ENCODE measurements at regions not wholly inside any gene's neighbourhood (a gene's known extent, or its start where the extent isn't known, plus 50 kb on each side); places are given as distances from the start of the nearest gene placed in this dataset.

GRCh38 chr5:58264276-58264675 is 195.6 kb downstream of the PLK2 start:
- DNase-seq (ENCODE audit: low read depth, low spot score), result no peak
- Histone ChIP-seq H3K27me3 (ENCODE audit: control insufficient read depth, insufficient read depth, low read length) (no peaks in the 10 kb centered on the region), H3K4me3 (ENCODE audit: low read depth, low read length) (no peak overlapping the region), H3K9me3 (ENCODE audit: control insufficient read depth, insufficient read depth, low read length) (no peaks in the 10 kb centered on the region), H3K27ac (ENCODE audit: low read depth, low read length) (no peak overlapping the region)
- TF ChIP-seq, protein P1, sequence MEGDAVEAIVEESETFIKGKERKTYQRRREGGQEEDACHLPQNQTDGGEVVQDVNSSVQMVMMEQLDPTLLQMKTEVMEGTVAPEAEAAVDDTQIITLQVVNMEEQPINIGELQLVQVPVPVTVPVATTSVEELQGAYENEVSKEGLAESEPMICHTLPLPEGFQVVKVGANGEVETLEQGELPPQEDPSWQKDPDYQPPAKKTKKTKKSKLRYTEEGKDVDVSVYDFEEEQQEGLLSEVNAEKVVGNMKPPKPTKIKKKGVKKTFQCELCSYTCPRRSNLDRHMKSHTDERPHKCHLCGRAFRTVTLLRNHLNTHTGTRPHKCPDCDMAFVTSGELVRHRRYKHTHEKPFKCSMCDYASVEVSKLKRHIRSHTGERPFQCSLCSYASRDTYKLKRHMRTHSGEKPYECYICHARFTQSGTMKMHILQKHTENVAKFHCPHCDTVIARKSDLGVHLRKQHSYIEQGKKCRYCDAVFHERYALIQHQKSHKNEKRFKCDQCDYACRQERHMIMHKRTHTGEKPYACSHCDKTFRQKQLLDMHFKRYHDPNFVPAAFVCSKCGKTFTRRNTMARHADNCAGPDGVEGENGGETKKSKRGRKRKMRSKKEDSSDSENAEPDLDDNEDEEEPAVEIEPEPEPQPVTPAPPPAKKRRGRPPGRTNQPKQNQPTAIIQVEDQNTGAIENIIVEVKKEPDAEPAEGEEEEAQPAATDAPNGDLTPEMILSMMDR (IDR thresholded peaks at IDR 0.05; ENCODE audit: low read depth, low read length), result 0 out of 2 replicates have a peak, but pooled peaks have one; percentile 4
- POLR2A ChIA-PET, result no interaction called here
- CTCF ChIA-PET, result no interaction called here

GRCh38 chr5:58263296-58263695 is 196.6 kb downstream of the PLK2 start:
- CTCF ChIA-PET, result no interaction called here
- TF ChIP-seq, protein P1 (IDR thresholded peaks at IDR 0.05; ENCODE audit: low read depth, low read length), result no peak
- DNase-seq (ENCODE audit: low read depth, low spot score), result no peak
- Histone ChIP-seq H3K4me3 (ENCODE audit: low read depth, low read length) (no peak overlapping the region), H3K27ac (ENCODE audit: low read depth, low read length) (no peak overlapping the region), H3K9me3 (ENCODE audit: control insufficient read depth, insufficient read depth, low read length) (no peaks in the 10 kb centered on the region), H3K27me3 (ENCODE audit: control insufficient read depth, insufficient read depth, low read length) (no peaks in the 10 kb centered on the region)
- POLR2A ChIA-PET, result no interaction called here

DNA sequence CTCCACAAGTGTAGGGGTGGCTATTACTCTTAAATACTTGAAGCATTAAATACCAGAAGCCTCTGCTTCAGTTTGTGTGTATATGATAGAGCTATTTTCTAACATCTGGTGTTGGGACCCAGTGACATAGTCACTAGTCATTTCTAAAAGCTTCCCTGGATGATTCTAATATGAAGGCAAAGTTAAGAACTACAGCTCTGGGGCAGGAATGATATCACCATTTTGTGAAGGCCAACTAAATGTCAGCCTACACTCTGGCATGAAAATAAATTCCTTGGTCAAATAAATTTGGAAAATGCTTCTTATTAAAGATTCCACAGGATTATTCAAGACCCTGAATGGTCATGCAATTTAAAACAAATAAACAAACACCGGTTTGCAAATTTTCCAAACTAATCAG is 197.7 kb downstream of the PLK2 start:
- ChIA-PET POLR2A (no interaction called here), CTCF (interaction anchor here (1.0 kb wide), 1 partner anchor 199 kb away, joined by 3 read pairs; no protein-coding TSS in a partner anchor)
- Histone ChIP-seq H3K4me3 (ENCODE audit: low read depth, low read length) (no peak overlapping the region), H3K9me3 (ENCODE audit: control insufficient read depth, insufficient read depth, low read length) (no peaks in the 10 kb centered on the region), H3K27ac (ENCODE audit: low read depth, low read length) (no peak overlapping the region), H3K27me3 (ENCODE audit: control insufficient read depth, insufficient read depth, low read length) (no peaks in the 10 kb centered on the region)
- TF ChIP-seq, protein P1 (IDR thresholded peaks at IDR 0.05; ENCODE audit: low read depth, low read length), result no peak
- DNase-seq (ENCODE audit: low read depth, low spot score), result no peak

DNA sequence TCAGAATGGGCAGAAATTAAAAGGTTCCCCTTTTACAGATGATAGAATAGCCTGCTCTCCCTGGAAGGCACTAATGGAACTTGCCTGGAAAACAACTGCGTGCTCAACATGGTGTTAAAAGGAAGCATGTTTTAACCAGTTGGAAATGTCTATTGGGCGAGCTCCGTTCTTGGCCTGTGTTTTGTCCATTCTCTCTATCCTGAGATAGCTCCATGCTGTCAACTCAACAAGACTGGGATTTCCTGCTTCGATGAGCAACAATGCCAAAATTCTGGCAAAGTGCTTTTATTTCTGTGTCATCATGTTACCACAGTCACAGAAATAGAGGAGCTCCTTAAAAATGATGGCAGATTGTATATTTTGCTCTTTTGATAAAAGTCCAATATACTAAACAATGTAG is 198.3 kb downstream of the PLK2 start:
- Histone ChIP-seq H3K9me3 (ENCODE audit: control insufficient read depth, insufficient read depth, low read length) (no peaks in the 10 kb centered on the region), H3K27me3 (ENCODE audit: control insufficient read depth, insufficient read depth, low read length) (no peaks in the 10 kb centered on the region), H3K4me3 (ENCODE audit: low read depth, low read length) (no peak overlapping the region), H3K27ac (ENCODE audit: low read depth, low read length) (no peak overlapping the region)
- TF ChIP-seq, protein P1 (IDR thresholded peaks at IDR 0.05; ENCODE audit: low read depth, low read length), result no peak
- no peak for DNase-seq (ENCODE audit: low read depth, low spot score)
- CTCF ChIA-PET, result interaction anchor here (1.0 kb wide), 1 partner anchor 200 kb away, joined by 3 read pairs; no protein-coding TSS in a partner anchor
- POLR2A ChIA-PET, result interaction anchor here (0.7 kb wide), 1 partner anchor 18 kb away, joined by 3 read pairs; no protein-coding TSS in a partner anchor

DNA sequence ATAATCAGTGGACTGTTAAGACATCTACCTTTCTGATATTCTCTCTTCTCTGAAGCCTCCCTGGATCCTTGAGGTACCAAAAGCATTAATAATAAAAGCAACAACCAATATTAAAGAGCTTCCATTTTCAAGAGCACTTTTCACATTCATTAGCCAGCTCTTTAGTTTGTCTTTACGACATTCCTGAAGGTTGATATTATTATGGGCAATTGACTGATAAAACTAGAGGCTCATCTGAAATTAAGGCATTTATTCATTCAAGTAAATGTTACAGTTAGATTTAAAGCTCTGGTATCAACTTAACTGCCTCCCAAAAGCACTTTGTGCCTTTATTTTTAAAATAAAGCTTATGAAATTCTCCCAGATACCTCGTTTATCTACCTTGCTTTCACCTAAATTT is 199.6 kb downstream of the PLK2 start:
- ChIA-PET CTCF (interaction anchor here (1.7 kb wide), 1 partner anchor 481 kb away, joined by 6 read pairs; no protein-coding TSS in a partner anchor), POLR2A (interaction anchor here (1.0 to 1.5 kb wide), 2 partner anchors 15 to 200 kb away, joined by 3 to 5 read pairs; partner anchors contain the start of gene PLK2)
- TF ChIP-seq, protein P1 (IDR thresholded peaks at IDR 0.05; ENCODE audit: low read depth, low read length), result no peak
- H3K9me3 ChIP-seq (ENCODE audit: control insufficient read depth, insufficient read depth, low read length), result no peaks in the 10 kb centered on the region
- H3K4me3 ChIP-seq (ENCODE audit: low read depth, low read length), result no peak overlapping the region; the same call in 1 of the 2 replicates
- no peak for DNase-seq (ENCODE audit: low read depth, low spot score)
- peak overlapping the region; percentile 79 for H3K27ac ChIP-seq (ENCODE audit: low read depth, low read length)
- H3K27me3 ChIP-seq (ENCODE audit: control insufficient read depth, insufficient read depth, low read length), result no peaks in the 10 kb centered on the region
